Thoracic aorta (tissue), 2 donors: ENCODE measurements at regions not wholly inside any gene's neighbourhood (a gene's known extent, or its start where the extent isn't known, plus 50 kb on each side); places are given as distances from the start of the nearest gene placed in this dataset.

ENCODE experiments used
- ATAC-seq: fragments of 150-250 bp; one replicate; pipeline ENCODE4 v1.8.0; 2017; ENCODE audit warnings: low read depth; ENCODE audit not compliant: insufficient number of reproducible peaks, low FRiP score
- DNase-seq: peaks from one replicate; pipeline ENCODE4 v3.0.0-alpha.2; 2020; ENCODE audit warnings: low spot score
- H3K27ac ChIP-seq, 2 donors: fragments of 200-600 bp; sonication (generic); 1 replicate in 1 of 2; 2 replicates in 1 of 2; pipeline ENCODE4 v1.5.1; 2016; ENCODE audit warnings: mild to moderate bottlenecking in 2 of 2, moderate library complexity in 2 of 2
- H3K27me3 ChIP-seq: fragments of 200-600 bp; sonication (generic); replicated peaks from 2 replicates; pipeline ENCODE4 v1.6.0; 2016; ENCODE audit warnings: mild to moderate bottlenecking; ENCODE audit not compliant: insufficient read depth
- H3K36me3 ChIP-seq: fragments of 200-600 bp; sonication (generic); one replicate; pipeline ENCODE4 v1.5.1; 2016
- H3K4me1 ChIP-seq, 2 donors: fragments of 200-600 bp; sonication (generic); 1 replicate in 1 of 2; 2 replicates in 1 of 2; pipeline versions ENCODE4 v1.5.1 to v1.6.0; 2016; ENCODE audit warnings: low read depth in 2 of 2, mild to moderate bottlenecking in 1 of 2; ENCODE audit not compliant: control insufficient read depth in 1 of 2
- H3K4me3 ChIP-seq: fragments of 200-600 bp; sonication (generic); 2 replicates; pipeline ENCODE4 v1.5.1; 2016; ENCODE audit warnings: mild to moderate bottlenecking
- H3K9me3 ChIP-seq: fragments of 200-600 bp; sonication (generic); 2 replicates; pipeline ENCODE4 v1.5.1; 2016
- TF ChIP-seq, protein P1 (sequence below): fragments of 200-600 bp; sonication (generic); IDR thresholded peaks from one replicate; pipeline ENCODE4 v1.5.1; 2019; ENCODE audit warnings: antibody characterized with exemption

DNA sequence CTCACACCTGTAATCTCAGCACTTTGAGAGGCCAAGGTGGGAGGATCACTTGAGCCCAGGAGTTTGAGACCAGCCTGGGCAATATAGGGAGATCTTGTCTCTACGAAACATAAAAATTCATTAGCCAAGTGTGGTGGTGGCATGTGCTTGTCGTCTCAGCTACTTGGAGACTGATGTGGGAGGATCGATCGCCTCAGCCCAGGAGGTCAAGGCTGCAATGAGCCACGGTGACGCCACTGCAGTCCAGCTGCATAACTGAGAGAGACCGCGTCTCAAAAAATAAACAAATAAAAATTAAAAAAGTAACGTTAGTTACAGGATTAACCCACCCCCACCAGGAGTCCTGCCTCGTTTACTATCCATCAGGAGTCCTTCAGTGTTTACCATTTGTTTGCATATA, 345.1 kb downstream of the BTBD3 start:
- TF ChIP-seq, protein P1, sequence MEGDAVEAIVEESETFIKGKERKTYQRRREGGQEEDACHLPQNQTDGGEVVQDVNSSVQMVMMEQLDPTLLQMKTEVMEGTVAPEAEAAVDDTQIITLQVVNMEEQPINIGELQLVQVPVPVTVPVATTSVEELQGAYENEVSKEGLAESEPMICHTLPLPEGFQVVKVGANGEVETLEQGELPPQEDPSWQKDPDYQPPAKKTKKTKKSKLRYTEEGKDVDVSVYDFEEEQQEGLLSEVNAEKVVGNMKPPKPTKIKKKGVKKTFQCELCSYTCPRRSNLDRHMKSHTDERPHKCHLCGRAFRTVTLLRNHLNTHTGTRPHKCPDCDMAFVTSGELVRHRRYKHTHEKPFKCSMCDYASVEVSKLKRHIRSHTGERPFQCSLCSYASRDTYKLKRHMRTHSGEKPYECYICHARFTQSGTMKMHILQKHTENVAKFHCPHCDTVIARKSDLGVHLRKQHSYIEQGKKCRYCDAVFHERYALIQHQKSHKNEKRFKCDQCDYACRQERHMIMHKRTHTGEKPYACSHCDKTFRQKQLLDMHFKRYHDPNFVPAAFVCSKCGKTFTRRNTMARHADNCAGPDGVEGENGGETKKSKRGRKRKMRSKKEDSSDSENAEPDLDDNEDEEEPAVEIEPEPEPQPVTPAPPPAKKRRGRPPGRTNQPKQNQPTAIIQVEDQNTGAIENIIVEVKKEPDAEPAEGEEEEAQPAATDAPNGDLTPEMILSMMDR = no peak
- Histone ChIP-seq H3K4me1 (no peaks in the 10 kb centered on the region), H3K36me3 (no peaks in the 10 kb centered on the region), H3K4me3 (no peak overlapping the region), H3K27me3 (no peaks in the 10 kb centered on the region), H3K9me3 (no peaks in the 10 kb centered on the region), H3K27ac (no peak overlapping the region)
- DNase-seq (no peak), ATAC-seq (no peak)

DNA sequence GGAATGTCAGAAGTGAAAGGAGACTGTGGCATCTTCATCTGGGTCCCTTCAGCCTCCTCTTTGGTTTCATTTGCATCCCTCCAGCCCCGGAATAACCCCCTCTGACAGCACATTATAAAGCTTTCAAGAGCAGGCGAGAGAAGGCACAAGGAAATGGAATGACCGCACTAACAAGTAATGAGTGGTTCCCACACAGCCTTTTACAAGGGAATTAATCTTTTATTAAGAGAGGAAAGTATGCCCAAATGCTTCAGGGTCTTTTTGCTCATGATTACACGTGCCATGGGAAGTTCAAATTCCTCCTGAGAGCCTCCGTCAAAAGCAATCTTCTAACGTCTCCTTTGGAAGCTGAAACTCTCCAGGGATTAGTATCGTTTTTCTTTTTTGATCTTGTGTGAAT, 347.0 kb downstream of the BTBD3 start:
- Histone ChIP-seq H3K4me3 (no peak overlapping the region), H3K36me3 (no peaks in the 10 kb centered on the region), H3K27me3 (no peaks in the 10 kb centered on the region), H3K9me3 (no peaks in the 10 kb centered on the region), H3K4me1 (no peaks in the 10 kb centered on the region), H3K27ac (no peak overlapping the region)
- TF ChIP-seq, protein P1 = no peak
- no peak for ATAC-seq
- DNase-seq = no peak

DNA sequence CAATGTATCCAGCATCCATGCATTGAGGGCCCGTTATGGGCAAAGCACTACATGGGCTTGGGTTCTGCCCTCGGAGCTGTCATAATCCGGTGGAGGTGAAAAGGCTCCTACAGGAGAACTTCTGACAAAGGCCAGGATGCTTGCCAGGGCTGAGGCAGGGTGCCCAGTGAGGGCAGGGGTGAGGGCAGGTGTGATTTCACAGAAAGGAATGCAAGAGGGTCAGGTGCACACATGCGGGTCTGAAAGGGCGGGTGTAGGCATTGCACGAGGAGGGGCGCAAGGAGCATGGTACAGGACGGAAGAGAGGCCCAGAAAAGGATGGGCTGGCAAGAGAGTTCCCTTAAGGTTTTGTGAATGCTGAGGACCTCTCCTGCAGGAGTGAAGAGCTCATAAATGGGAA, 348.0 kb downstream of the BTBD3 start:
- TF ChIP-seq, protein P1 = no peak
- no peaks in the 10 kb centered on the region for H3K9me3 ChIP-seq
- no peak overlapping the region for H3K4me3 ChIP-seq
- no peaks in the 10 kb centered on the region for H3K27me3 ChIP-seq
- no peak overlapping the region for H3K27ac ChIP-seq
- DNase-seq = no peak
- no peaks in the 10 kb centered on the region for H3K36me3 ChIP-seq
- H3K4me1 ChIP-seq = no peaks in the 10 kb centered on the region
- ATAC-seq = no peak

DNA sequence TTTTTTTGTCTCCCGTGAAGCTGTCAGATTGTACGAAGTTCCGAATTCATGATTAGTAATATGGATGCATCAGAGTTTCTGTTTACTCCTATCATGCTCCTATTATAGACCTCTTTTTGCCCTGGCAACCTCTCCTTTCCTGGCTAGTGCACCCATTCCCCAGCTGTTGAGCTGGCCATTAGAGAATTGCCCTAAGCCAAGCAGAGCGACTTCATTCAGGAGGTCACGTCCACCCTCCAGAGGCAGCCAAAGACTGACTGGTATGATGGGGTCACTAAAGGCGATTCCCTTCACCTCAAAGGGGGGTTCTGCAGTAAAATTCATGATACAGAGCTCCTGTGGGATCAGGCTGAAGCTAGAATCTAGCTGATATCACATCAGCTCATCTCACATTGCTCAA, 351.9 kb downstream of the BTBD3 start:
- no peak for DNase-seq
- no peak for ATAC-seq
- H3K9me3 ChIP-seq = no peaks in the 10 kb centered on the region
- no peaks in the 10 kb centered on the region for H3K36me3 ChIP-seq
- H3K27ac ChIP-seq = no peak overlapping the region
- H3K4me1 ChIP-seq = no peaks in the 10 kb centered on the region
- H3K4me3 ChIP-seq = no peak overlapping the region
- H3K27me3 ChIP-seq = no peaks in the 10 kb centered on the region
- TF ChIP-seq, protein P1 = no peak

DNA sequence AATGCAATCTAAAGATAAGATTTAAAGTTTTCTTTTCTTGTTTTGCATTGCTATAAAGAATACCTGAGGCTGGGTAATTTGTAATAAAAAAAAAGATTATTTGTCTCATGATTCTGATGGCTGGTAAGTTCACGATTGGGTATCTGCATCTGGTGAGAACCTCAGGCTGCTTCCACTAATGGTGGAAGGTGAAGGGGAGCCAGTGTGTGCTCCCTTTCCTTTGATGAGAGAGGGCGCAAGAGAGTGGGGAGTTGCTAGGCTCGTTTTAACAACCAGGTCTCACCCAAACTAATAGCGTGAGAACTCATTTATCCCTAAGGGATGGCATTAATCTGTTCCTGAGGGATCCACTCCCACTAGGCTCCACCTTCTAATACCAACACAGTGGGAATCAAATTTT, 353.2 kb downstream of the BTBD3 start:
- no peak overlapping the region for H3K4me3 ChIP-seq
- ATAC-seq (no peak), DNase-seq (no peak)
- no peak overlapping the region for H3K27ac ChIP-seq
- H3K9me3 ChIP-seq = no peaks in the 10 kb centered on the region
- TF ChIP-seq, protein P1 = no peak
- H3K27me3 ChIP-seq = no peaks in the 10 kb centered on the region
- no peaks in the 10 kb centered on the region for H3K4me1 ChIP-seq
- no peaks in the 10 kb centered on the region for H3K36me3 ChIP-seq
